HEK293T (cell line): ENCODE measurements at regions not wholly inside any gene's neighbourhood (a gene's known extent, or its start where the extent isn't known, plus 50 kb on each side); places are given as distances from the start of the nearest gene placed in this dataset.
"Not testable (repeated sequence)": the region's sequence is repeated elsewhere in the genome, so short reads cannot be mapped to it uniquely, and the experiment has no call there.

Experiments used
- CTCF ChIA-PET: fragments of 350-600 bp; formaldehyde crosslinking; extraction: SDS; loops from one replicate; lab custom pipeline; 2021; ENCODE audit warnings: antibody characterized with exemption, inconsistent platforms; lab: Yijun Ruan, JAX
- POLR2A ChIA-PET: fragments of 350-600 bp; formaldehyde crosslinking; extraction: SDS; loops from one replicate; lab custom pipeline; 2020; ENCODE audit warnings: antibody characterized with exemption, inconsistent platforms; lab: Yijun Ruan, JAX
- DNase-seq: peaks from one replicate; pipeline ENCODE4 v3.0.0; 2012; ENCODE audit warnings: mixed read lengths; ENCODE audit errors: extremely low spot score
- ARNT ChIP-seq: fragments of 450-650 bp; IDR thresholded peaks from 2 replicates; pipeline ENCODE4 v1.6.1; 2017; ENCODE audit warnings: mild to moderate bottlenecking
- BHLHE40 ChIP-seq: fragments of 450-650 bp; IDR thresholded peaks from 2 replicates; pipeline ENCODE4 v1.6.1; 2016; ENCODE audit warnings: mild to moderate bottlenecking, moderate library complexity, borderline replicate concordance
- CTBP1 ChIP-seq: fragments of 450-650 bp; IDR thresholded peaks from 2 replicates; pipeline ENCODE4 v1.6.1; 2016; ENCODE audit warnings: borderline replicate concordance
- ELF4 ChIP-seq: fragments of 450-650 bp; IDR thresholded peaks from 2 replicates; pipeline ENCODE4 v1.6.1; 2017; ENCODE audit warnings: antibody characterized with exemption
- FOXA1 ChIP-seq: fragments of 450-650 bp; IDR thresholded peaks from 2 replicates; pipeline ENCODE4 v1.6.1; 2016; ENCODE audit warnings: mild to moderate bottlenecking
- FOXK2 ChIP-seq: fragments of 450-650 bp; IDR thresholded peaks from 2 replicates; pipeline ENCODE4 v1.6.1; 2016; ENCODE audit warnings: mild to moderate bottlenecking
- FOXM1 ChIP-seq: fragments of 450-650 bp; IDR thresholded peaks from 2 replicates; pipeline ENCODE4 v1.6.1; 2017; ENCODE audit warnings: mild to moderate bottlenecking, borderline replicate concordance
- HDGF ChIP-seq: fragments of 450-650 bp; IDR thresholded peaks from 2 replicates; pipeline ENCODE4 v1.6.1; 2017; ENCODE audit warnings: antibody characterized with exemption, borderline replicate concordance
- L3MBTL2 ChIP-seq: fragments of 450-650 bp; conservative IDR thresholded peaks from 2 replicates; pipeline ENCODE4 v1.6.1; 2016; ENCODE audit warnings: mild to moderate bottlenecking
- LEF1 ChIP-seq: fragments of 450-650 bp; IDR thresholded peaks from 2 replicates; pipeline ENCODE4 v1.6.1; 2017; ENCODE audit warnings: mild to moderate bottlenecking, borderline replicate concordance
- NFRKB ChIP-seq: fragments of 450-650 bp; IDR thresholded peaks from 2 replicates; pipeline ENCODE4 v1.6.1; 2016; ENCODE audit warnings: mild to moderate bottlenecking, moderate library complexity
- PKNOX1 ChIP-seq: fragments of 450-650 bp; IDR thresholded peaks from 2 replicates; pipeline ENCODE4 v1.6.1; 2016
- SP1 ChIP-seq: fragments of 450-650 bp; IDR thresholded peaks from 2 replicates; pipeline ENCODE4 v1.6.1; 2017
- SUZ12 ChIP-seq: fragments of 450-650 bp; IDR thresholded peaks from 2 replicates; pipeline ENCODE4 v1.6.1; 2016; ENCODE audit warnings: mild to moderate bottlenecking
- TARDBP ChIP-seq: fragments of 450-650 bp; IDR thresholded peaks from 2 replicates; pipeline ENCODE4 v1.6.1; 2016
- ZNF384 ChIP-seq: fragments of 450-650 bp; IDR thresholded peaks from 2 replicates; pipeline ENCODE4 v1.6.1; 2016

DNA sequence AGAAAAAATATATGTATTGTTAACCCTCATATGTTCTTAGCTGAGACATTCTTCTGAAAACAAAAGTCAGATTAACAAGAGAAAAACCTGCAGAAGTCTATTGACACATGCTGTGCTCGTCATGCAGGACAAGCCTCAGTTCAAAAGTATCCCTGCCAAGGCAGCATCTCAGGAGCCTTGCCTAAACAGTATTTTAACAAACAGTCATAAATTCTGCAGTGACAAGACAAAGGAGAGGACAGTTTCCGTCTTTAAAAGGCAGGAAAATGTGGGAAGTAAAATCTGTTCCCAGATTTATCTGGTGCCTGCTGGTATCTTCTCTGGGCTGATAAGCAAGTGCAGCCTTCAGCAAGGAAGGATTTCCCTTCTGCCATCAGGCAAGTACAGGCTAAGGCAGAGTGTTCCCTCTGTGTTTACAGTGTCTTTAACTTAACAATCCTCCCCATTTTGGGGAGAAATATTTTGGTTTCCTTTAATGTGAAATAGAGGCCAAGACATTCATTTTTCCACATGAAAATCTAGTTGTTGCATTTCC lies 480.2 kb upstream of the CCDC196 start:
- TF ChIP-seq SUZ12, result no peak
- no peak for TF ChIP-seq NFRKB
- TF ChIP-seq LEF1, result no peak
- TF ChIP-seq PKNOX1, result no peak
- no peak for TF ChIP-seq ZNF384
- TF ChIP-seq HDGF, result no peak
- TF ChIP-seq FOXM1, result no peak
- TF ChIP-seq CTBP1, result no peak
- no peak for TF ChIP-seq L3MBTL2
- CTCF ChIA-PET, result no interaction called here
- POLR2A ChIA-PET, result no interaction called here
- no peak for DNase-seq

GRCh38 chr14:66008631-66009030 lies 477.5 kb upstream of the CCDC196 start:
- TF ChIP-seq BHLHE40 (no peak), FOXM1 (no peak), SP1 (no peak), PKNOX1 (no peak), ARNT (no peak), ELF4 (no peak), L3MBTL2 (no peak), FOXK2 (no peak), LEF1 (no peak), TARDBP (no peak), SUZ12 (no peak), CTBP1 (no peak)
- DNase-seq, result no peak
- ChIA-PET CTCF (interaction anchor here (0.8 to 1.8 kb wide), 2 partner anchors 10 to 48 kb away, joined by 3 to 5 read pairs; no protein-coding TSS in a partner anchor), POLR2A (interaction anchor here (1.1 kb wide), 1 partner anchor 499 kb away, joined by 3 read pairs; the partner anchor contains the start of gene GPHN)

DNA sequence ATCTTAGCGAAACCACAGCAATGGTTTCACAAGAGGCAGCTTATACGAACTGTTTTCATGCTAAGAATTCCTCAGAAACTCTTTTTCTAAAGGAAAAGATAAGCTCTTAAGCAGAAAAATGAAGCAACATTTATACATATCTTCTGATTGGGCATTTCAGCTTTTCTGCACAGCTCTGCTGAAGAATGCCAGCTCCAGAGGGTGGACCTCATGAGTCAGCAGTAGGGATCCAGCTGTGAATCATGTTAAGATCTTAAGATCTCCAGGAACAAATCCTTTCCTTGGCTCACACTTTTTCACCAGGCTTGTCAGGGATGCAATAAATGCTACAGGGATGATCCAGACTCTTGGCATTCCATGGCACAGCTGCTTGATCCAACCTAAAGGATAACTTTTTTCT lies 477.1 kb upstream of the CCDC196 start:
- CTCF ChIA-PET, result interaction anchor here (0.8 to 1.8 kb wide), 2 partner anchors 9 to 49 kb away, joined by 3 to 5 read pairs; no protein-coding TSS in a partner anchor
- POLR2A ChIA-PET, result interaction anchor here (1.1 kb wide), 1 partner anchor 499 kb away, joined by 3 read pairs; the partner anchor contains the start of gene GPHN
- no peak for DNase-seq
- no peak for TF ChIP-seq SUZ12
- TF ChIP-seq ARNT, result no peak
- TF ChIP-seq L3MBTL2, result no peak
- no peak for TF ChIP-seq FOXK2
- TF ChIP-seq LEF1, result no peak
- no peak for TF ChIP-seq TARDBP
- TF ChIP-seq CTBP1, result no peak
- TF ChIP-seq FOXM1, result no peak
- no peak for TF ChIP-seq FOXA1

- ChIA-PET POLR2A (no interaction called here), CTCF (no interaction called here)
- no peak for TF ChIP-seq ARNT
- no peak for TF ChIP-seq FOXK2
- TF ChIP-seq HDGF, result no peak
- TF ChIP-seq SUZ12, result no peak
- TF ChIP-seq LEF1, result no peak
- no peak for TF ChIP-seq CTBP1
- TF ChIP-seq L3MBTL2, result no peak
- no peak for TF ChIP-seq BHLHE40
- TF ChIP-seq PKNOX1, result no peak
- no peak for TF ChIP-seq TARDBP
- DNase-seq, result no peak
These were observed 475.5 kb upstream of the CCDC196 start for GRCh38 chr14:66010695-66011094.

GRCh38 chr14:66011855-66012254 lies 474.3 kb upstream of the CCDC196 start:
- ChIA-PET CTCF (no interaction called here), POLR2A (no interaction called here)
- no peak for DNase-seq
- TF ChIP-seq TARDBP (no peak), BHLHE40 (no peak), ARNT (no peak), L3MBTL2 (no peak), HDGF (no peak), SP1 (no peak), FOXK2 (no peak), ZNF384 (no peak)

- POLR2A ChIA-PET, CTCF ChIA-PET, DNase-seq: not testable (repeated sequence)
These were observed 472.6 kb upstream of the CCDC196 start for GRCh38 chr14:66013607-66014006.

- no peak for DNase-seq
- ChIA-PET POLR2A (no interaction called here), CTCF (no interaction called here)
- no peak for TF ChIP-seq BHLHE40
- TF ChIP-seq ZNF384, result peak; percentile 32; the same call in 1 of the 2 replicates
- no peak for TF ChIP-seq FOXA1
- TF ChIP-seq SP1, result no peak
- no peak for TF ChIP-seq NFRKB
- no peak for TF ChIP-seq ARNT
These were observed 470.9 kb upstream of the CCDC196 start for GRCh38 chr14:66015071-66015780.
